SK-N-SH treated with all-trans-retinoic acid at 6 μM for 48 hours (cell line): ENCODE measurements at regions not wholly inside any gene's neighbourhood (a gene's known extent, or its start where the extent isn't known, plus 50 kb on each side); places are given as distances from the start of the nearest gene placed in this dataset.

Experiments
- CREB5 ChIP-seq: fragments of 250-450 bp; sonication (Bioruptor Pico); IDR thresholded peaks from 2 replicates; pipeline ENCODE4 v1.5.1; 2020; ENCODE audit warnings: low read depth, mild to moderate bottlenecking, moderate library complexity
- CSDC2 ChIP-seq: fragments of 250-450 bp; sonication (Bioruptor Pico); IDR thresholded peaks from 2 replicates; pipeline ENCODE4 v1.5.0; 2020; ENCODE audit warnings: mild to moderate bottlenecking, moderate library complexity
- CSRNP3 ChIP-seq: fragments of 250-450 bp; sonication (Bioruptor Pico); IDR thresholded peaks from 2 replicates; pipeline ENCODE4 v1.5.1; 2021; ENCODE audit warnings: mild to moderate bottlenecking, moderate library complexity
- ISL1 ChIP-seq: fragments of 250-450 bp; sonication (Bioruptor Pico); IDR thresholded peaks from 2 replicates; pipeline ENCODE4 v2.1.2; 2022; ENCODE audit warnings: mild to moderate bottlenecking, moderate library complexity
- PATZ1 ChIP-seq: fragments of 250-450 bp; sonication (Bioruptor Pico); IDR thresholded peaks from 2 replicates; pipeline ENCODE4 v1.8.0; 2020; ENCODE audit warnings: mild to moderate bottlenecking, moderate library complexity, borderline replicate concordance
- ZFP3 ChIP-seq: fragments of 250-450 bp; sonication (Bioruptor Pico); IDR thresholded peaks from 2 replicates; pipeline ENCODE4 v1.5.0; 2020; ENCODE audit warnings: mild to moderate bottlenecking, moderate library complexity
- ZFP30 ChIP-seq: fragments of 450-650 bp; formaldehyde crosslinking; IDR thresholded peaks from 2 replicates; pipeline ENCODE4 v1.5.0; 2022; ENCODE audit warnings: mild to moderate bottlenecking, moderate library complexity
- ZNF70 ChIP-seq: fragments of 450-650 bp; formaldehyde crosslinking; IDR thresholded peaks from 2 replicates; pipeline ENCODE4 v1.5.0; 2020; ENCODE audit warnings: mild to moderate bottlenecking, moderate library complexity

DNA sequence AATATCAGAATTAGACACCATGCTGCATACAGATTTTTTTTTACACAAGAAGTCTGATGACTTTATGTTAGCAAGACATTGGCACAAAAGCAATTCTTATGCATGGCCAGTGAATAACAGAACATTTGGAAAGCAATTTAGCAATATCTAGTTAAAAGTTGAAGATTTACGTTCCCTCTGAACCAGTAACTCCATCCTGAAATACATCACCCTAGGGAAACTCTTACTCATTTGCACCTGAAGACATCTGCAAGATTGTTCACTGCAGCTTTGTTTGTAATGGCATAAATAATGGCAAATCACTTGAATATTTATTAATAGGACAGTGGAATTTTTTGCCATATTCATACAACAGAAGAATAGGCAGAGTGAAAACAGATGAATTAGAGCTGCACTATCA is 670.0 kb upstream of the NOVA1 start:
- TF ChIP-seq PATZ1: no peak
- no peak for TF ChIP-seq ZNF70 (CRISPR knock-in tag)
- no peak for TF ChIP-seq ZFP3 (CRISPR knock-in tag)
- no peak for TF ChIP-seq ZFP30 (CRISPR knock-in tag)
- TF ChIP-seq CSRNP3 (CRISPR knock-in tag): no peak
- no peak for TF ChIP-seq CSDC2
- no peak for TF ChIP-seq CREB5 (CRISPR knock-in tag)
- TF ChIP-seq ISL1: no peak
